GM12892 (cell line): ENCODE measurements at regions not wholly inside any gene's neighbourhood (a gene's known extent, or its start where the extent isn't known, plus 50 kb on each side); places are given as distances from the start of the nearest gene placed in this dataset.

ENCODE experiments used
- POLR2A ChIP-seq: IDR thresholded peaks from 2 replicates; pipeline ENCODE4 v1.6.1; 2011; ENCODE audit warnings: low read depth, low read length, control low read depth
- POLR2AphosphoS5 ChIP-seq: IDR thresholded peaks from 2 replicates; pipeline ENCODE4 v1.6.1; 2011; ENCODE audit warnings: low read depth, low read length, control low read depth
- TAF1 ChIP-seq: IDR thresholded peaks from 2 replicates; pipeline ENCODE4 v1.6.1; 2011; ENCODE audit warnings: low read depth, mild to moderate bottlenecking, control low read depth, low read length, borderline replicate concordance

DNA sequence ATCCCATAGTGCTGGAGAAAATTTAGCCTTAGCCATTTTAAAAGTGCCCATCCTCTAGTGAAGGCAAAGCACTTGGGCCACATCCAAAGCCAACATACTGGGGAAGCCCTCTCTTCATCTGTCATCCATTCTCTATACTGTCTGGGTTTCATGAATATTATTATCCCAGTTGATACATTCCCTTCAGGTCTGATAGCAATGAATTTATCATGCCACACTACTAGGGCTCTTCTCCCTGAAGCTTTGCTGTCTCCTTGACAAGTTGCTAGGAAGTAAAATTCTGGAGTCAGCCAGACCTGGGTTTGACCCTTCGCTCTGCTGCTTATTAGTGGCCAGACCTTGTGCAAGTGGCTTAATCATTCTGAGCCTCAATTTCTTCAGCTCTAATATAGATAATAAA lies 1041.4 kb upstream of the ADGRL2 start:
- TF ChIP-seq POLR2AphosphoS5, result no peak
- no peak for TF ChIP-seq POLR2A
- no peak for TF ChIP-seq TAF1
